ENCODE measurements at regions not wholly inside any gene's neighbourhood (a gene's known extent, or its start where the extent isn't known, plus 50 kb on each side); places are given as distances from the start of the nearest gene placed in this dataset.

DNA sequence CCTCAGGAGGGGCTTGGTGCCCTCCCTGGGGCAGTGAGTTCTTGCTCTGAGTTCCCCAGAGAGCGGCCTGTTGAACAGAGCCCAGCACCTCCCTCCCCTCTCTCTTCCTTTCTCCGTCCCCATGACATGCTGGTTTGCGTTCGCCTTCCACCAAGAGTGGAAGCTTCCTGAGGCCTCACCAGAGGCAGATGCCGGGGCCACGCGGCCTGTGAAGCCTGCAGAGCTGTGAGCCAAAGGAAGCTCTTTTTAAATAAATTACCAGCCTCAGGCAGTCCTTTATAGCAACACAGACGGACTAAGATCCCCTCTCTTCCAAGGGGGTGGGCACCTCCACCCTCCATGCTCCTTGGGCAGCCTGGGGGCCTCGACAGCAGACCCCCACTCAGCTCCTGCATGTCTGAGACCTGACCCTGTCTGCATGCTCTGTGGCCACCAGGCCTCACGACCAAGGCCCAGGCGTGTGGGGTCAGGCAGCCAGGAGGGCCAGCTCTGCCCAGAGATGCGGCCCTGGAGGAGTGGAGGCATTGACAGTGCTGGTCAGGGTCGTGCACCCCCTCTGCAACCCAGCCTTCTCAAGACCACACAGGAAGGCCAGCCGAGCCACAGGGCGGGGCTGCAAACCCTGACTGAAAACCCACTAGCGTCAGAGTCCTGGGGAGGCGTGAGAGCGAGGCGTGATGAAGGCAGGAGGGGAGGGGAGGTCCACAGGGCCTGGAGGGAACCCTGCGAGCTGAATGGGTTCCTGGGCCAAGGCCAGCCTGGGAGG lies 54.6 kb upstream of the ADGRA1 start:
- H3K4me1 Mint-ChIP-seq: peaks cover 9% of the 10 kb centered on the region
- intact Hi-C loops (cut with micrococcal nuclease): no loop called here
- Histone ChIP-seq H3K36me3 (replicated peaks in 1 of 2; ENCODE audit: control insufficient read depth in 1 of 2, insufficient read depth in 2 of 2, low read length in 2 of 2) (no peaks in the 10 kb centered on the region), H3K4me1 (ENCODE audit: control insufficient read depth in 1 of 2, insufficient read depth in 2 of 2, low read length in 2 of 2) (peaks cover 4 to 10% of the 10 kb centered on the region in 2 donors), H3K27ac (ENCODE audit: low read depth in 1 of 2, low read length in 2 of 2) (no peak overlapping the region), H3K9ac (ENCODE audit: insufficient read depth, low read length, poor library complexity, severe bottlenecking) (no peak overlapping the region), H3K9me3 (replicated peaks in 1 of 2; ENCODE audit: control insufficient read depth in 1 of 2, insufficient read depth in 1 of 2, low read length in 2 of 2) (no peaks in the 10 kb centered on the region), H3K27me3 (ENCODE audit: control insufficient read depth in 2 of 2, insufficient read depth in 2 of 2, low read length in 2 of 2) (peaks cover 0 to 18% of the 10 kb centered on the region in 2 donors), H3K4me2 (replicated peaks; ENCODE audit: extremely low read depth, low read length, poor library complexity, severe bottlenecking) (no peak overlapping the region), H3K4me3 (replicated peaks in 1 of 3; ENCODE audit: low read depth in 2 of 3, low read length in 3 of 3) (no peak overlapping the region), H4K20me1 (ENCODE audit: insufficient read depth, low read length) (no peaks in the 10 kb centered on the region), H3K79me2 (ENCODE audit: insufficient read depth, low read length) (no peaks in the 10 kb centered on the region), H2AFZ (ENCODE audit: insufficient read depth, low read depth, low read length, poor library complexity, severe bottlenecking) (no peak overlapping the region)
- TF ChIP-seq, protein P1, sequence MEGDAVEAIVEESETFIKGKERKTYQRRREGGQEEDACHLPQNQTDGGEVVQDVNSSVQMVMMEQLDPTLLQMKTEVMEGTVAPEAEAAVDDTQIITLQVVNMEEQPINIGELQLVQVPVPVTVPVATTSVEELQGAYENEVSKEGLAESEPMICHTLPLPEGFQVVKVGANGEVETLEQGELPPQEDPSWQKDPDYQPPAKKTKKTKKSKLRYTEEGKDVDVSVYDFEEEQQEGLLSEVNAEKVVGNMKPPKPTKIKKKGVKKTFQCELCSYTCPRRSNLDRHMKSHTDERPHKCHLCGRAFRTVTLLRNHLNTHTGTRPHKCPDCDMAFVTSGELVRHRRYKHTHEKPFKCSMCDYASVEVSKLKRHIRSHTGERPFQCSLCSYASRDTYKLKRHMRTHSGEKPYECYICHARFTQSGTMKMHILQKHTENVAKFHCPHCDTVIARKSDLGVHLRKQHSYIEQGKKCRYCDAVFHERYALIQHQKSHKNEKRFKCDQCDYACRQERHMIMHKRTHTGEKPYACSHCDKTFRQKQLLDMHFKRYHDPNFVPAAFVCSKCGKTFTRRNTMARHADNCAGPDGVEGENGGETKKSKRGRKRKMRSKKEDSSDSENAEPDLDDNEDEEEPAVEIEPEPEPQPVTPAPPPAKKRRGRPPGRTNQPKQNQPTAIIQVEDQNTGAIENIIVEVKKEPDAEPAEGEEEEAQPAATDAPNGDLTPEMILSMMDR (IDR thresholded peaks at IDR 0.05): no peak
- H3K4me3 Mint-ChIP-seq: peak overlapping the region in 1 of 2 donors; percentile 7
- no peaks in the 10 kb centered on the region for H3K36me3 Mint-ChIP-seq
- WGBS (ENCODE audit: insufficient coverage): 79% methylated on average over 15 of the region's 20 CpGs
- peaks cover 19 to 42% (median 31%) of the 10 kb centered on the region in 3 donors for H3K27me3 Mint-ChIP-seq (ENCODE audit: low read depth in 3 of 3)
- H3K27ac Mint-ChIP-seq: peak overlapping the region in 1 of 7 donors; percentile 71
- peaks cover 0 to 7% (median 2%) of the 10 kb centered on the region in 7 donors for H3K9me3 Mint-ChIP-seq
- no peak for DNase-seq

- H3K4me1 ChIP-seq (ENCODE audit: control insufficient read depth in 1 of 2, insufficient read depth in 2 of 2, low read length in 2 of 2): peaks cover 4 to 10% of the 10 kb centered on the region in 2 donors
- H3K27me3 ChIP-seq (ENCODE audit: control insufficient read depth in 2 of 2, insufficient read depth in 2 of 2, low read length in 2 of 2): peaks cover 0 to 18% of the 10 kb centered on the region in 2 donors
- TF ChIP-seq, protein P1 (IDR thresholded peaks at IDR 0.05): no peak
- no peaks in the 10 kb centered on the region for H3K36me3 Mint-ChIP-seq
- H3K4me3 Mint-ChIP-seq: no peak overlapping the region
- H3K4me1 Mint-ChIP-seq: peaks cover 9% of the 10 kb centered on the region
- H3K27ac ChIP-seq (ENCODE audit: low read depth in 1 of 2, low read length in 2 of 2): no peak overlapping the region
- H3K9me3 Mint-ChIP-seq: peaks cover 0 to 7% (median 2%) of the 10 kb centered on the region in 7 donors
- no peaks in the 10 kb centered on the region for H3K9me3 ChIP-seq (replicated peaks in 1 of 2; ENCODE audit: control insufficient read depth in 1 of 2, insufficient read depth in 1 of 2, low read length in 2 of 2)
- no peak overlapping the region for H3K4me2 ChIP-seq (replicated peaks; ENCODE audit: extremely low read depth, low read length, poor library complexity, severe bottlenecking)
- H4K20me1 ChIP-seq (ENCODE audit: insufficient read depth, low read length): no peaks in the 10 kb centered on the region
- no peaks in the 10 kb centered on the region for H3K36me3 ChIP-seq (replicated peaks in 1 of 2; ENCODE audit: control insufficient read depth in 1 of 2, insufficient read depth in 2 of 2, low read length in 2 of 2)
- H3K27me3 Mint-ChIP-seq (ENCODE audit: low read depth in 3 of 3): peaks cover 18 to 39% (median 33%) of the 10 kb centered on the region in 3 donors
- H3K27ac Mint-ChIP-seq: no peak overlapping the region
- intact Hi-C loops (cut with micrococcal nuclease): no loop called here
- no peaks in the 10 kb centered on the region for H3K79me2 ChIP-seq (ENCODE audit: insufficient read depth, low read length)
- 98% methylated on average over 10 of the region's 13 CpGs for WGBS (ENCODE audit: insufficient coverage)
- no peak for DNase-seq
- no peak overlapping the region for H2AFZ ChIP-seq (ENCODE audit: insufficient read depth, low read depth, low read length, poor library complexity, severe bottlenecking)
- H3K9ac ChIP-seq (ENCODE audit: insufficient read depth, low read length, poor library complexity, severe bottlenecking): no peak overlapping the region
- H3K4me3 ChIP-seq (replicated peaks in 1 of 3; ENCODE audit: low read depth in 2 of 3, low read length in 3 of 3): no peak overlapping the region
Observed at GRCh38 chr10:133032231-133032630, 55.5 kb upstream of the ADGRA1 start.

Data from CD14-positive monocyte (primary cell).